ENCODE measurements at regions not wholly inside any gene's neighbourhood (a gene's known extent, or its start where the extent isn't known, plus 50 kb on each side); places are given as distances from the start of the nearest gene placed in this dataset.

DNA sequence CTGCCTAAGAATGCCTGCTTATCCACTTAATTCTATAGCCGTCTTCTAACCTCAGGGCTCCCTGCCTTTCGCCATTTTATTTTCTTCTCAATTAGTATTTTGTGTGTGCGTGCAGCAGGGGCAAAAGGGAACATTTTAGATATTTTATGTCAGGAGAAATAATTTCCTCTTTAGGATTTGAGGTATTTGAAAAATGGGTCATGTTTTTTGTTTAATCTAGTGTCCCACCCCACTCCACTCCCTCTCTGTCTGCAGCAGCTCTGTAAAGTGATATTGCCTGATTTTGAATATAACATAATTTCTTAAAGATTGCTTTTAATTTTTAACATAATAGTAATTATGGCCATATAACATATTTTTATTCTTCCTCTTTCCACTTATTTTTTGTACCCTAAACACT lies 593.2 kb upstream of the DPPA4 start:
- Mint-ChIP-seq H3K4me3 (no peak overlapping the region), H3K27me3 (no peaks in the 10 kb centered on the region), H3K4me1 (ENCODE audit: unreplicated experiment) (peaks cover 4% of the 10 kb centered on the region), H3K36me3 (no peaks in the 10 kb centered on the region), H3K9me3 (no peaks in the 10 kb centered on the region), H3K27ac (no peak overlapping the region)
- DNase-seq (ENCODE audit: extremely low spot score, unreplicated experiment) = no peak
- TF ChIP-seq, protein P1, sequence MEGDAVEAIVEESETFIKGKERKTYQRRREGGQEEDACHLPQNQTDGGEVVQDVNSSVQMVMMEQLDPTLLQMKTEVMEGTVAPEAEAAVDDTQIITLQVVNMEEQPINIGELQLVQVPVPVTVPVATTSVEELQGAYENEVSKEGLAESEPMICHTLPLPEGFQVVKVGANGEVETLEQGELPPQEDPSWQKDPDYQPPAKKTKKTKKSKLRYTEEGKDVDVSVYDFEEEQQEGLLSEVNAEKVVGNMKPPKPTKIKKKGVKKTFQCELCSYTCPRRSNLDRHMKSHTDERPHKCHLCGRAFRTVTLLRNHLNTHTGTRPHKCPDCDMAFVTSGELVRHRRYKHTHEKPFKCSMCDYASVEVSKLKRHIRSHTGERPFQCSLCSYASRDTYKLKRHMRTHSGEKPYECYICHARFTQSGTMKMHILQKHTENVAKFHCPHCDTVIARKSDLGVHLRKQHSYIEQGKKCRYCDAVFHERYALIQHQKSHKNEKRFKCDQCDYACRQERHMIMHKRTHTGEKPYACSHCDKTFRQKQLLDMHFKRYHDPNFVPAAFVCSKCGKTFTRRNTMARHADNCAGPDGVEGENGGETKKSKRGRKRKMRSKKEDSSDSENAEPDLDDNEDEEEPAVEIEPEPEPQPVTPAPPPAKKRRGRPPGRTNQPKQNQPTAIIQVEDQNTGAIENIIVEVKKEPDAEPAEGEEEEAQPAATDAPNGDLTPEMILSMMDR (conservative IDR thresholded peaks at IDR 0.05) = no peak

DNA sequence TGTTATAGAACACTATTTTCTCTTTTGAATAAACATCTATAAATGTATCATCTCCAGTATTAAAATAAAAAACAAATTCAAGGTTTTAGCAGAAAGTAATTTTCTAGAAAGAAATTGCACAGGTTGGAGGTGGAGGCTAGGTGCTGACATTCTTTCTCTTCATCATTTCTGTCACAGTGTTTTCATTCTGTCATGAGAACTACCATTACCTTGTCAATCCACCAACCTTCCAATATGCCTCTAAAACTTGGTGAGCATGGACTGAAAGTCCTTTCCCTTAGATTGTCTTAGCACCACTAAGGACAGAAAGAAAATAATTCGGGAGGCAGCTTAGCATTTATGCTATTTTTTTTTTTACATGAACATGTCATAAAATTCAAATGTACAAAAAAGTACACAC lies 596.2 kb upstream of the DPPA4 start:
- no peak overlapping the region for H3K4me3 Mint-ChIP-seq
- TF ChIP-seq, protein P1 (conservative IDR thresholded peaks at IDR 0.05) = no peak
- H3K36me3 Mint-ChIP-seq = no peaks in the 10 kb centered on the region
- no peaks in the 10 kb centered on the region for H3K27me3 Mint-ChIP-seq
- no peak for DNase-seq (ENCODE audit: extremely low spot score, unreplicated experiment)
- H3K4me1 Mint-ChIP-seq (ENCODE audit: unreplicated experiment) = no peaks in the 10 kb centered on the region
- no peak overlapping the region for H3K27ac Mint-ChIP-seq
- H3K9me3 Mint-ChIP-seq = no peaks in the 10 kb centered on the region

DNA sequence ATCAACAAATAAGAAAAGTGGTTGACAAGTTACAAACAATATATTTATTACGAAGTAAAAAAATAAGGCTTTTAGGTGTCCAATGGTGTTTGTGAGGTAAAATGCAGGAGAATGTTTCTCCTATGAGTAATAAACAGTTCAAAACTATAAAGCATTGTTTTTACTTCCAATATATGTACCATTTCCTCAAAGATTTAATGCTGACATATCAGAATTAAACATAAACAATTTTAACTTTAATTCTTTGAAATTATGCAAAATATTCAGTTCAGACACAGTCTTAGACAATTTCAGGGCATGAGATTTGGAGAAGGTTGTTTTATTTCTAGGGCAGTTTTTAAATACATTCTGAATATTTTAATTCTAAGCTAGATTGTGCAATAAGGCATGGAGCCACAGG lies 602.5 kb upstream of the DPPA4 start:
- Mint-ChIP-seq H3K36me3 (no peaks in the 10 kb centered on the region), H3K27me3 (no peaks in the 10 kb centered on the region), H3K4me3 (no peak overlapping the region), H3K27ac (no peak overlapping the region), H3K9me3 (no peaks in the 10 kb centered on the region), H3K4me1 (ENCODE audit: unreplicated experiment) (no peaks in the 10 kb centered on the region)
- DNase-seq (ENCODE audit: extremely low spot score, unreplicated experiment) = no peak
- TF ChIP-seq, protein P1 (conservative IDR thresholded peaks at IDR 0.05) = no peak

DNA sequence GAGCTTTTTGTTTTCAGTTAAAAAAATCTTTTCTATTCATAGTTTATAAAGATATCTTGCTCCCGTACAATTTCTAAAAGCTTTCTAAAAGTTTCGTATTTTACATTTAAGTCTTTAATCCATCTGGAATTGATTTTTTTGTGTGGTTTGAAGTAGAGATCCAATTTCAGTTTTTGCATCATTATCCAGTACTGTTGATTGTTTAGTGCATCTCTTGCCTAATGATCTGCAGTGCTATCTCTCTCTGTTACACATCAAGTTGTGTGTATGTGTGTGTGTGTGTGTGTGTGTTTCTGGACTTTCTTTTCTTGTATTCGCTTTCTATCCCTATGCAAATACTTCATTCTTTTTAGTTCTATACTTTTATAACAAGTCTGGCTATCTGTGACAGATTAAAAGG lies 605.8 kb upstream of the DPPA4 start:
- no peak for DNase-seq (ENCODE audit: extremely low spot score, unreplicated experiment)
- no peaks in the 10 kb centered on the region for H3K36me3 Mint-ChIP-seq
- H3K27me3 Mint-ChIP-seq = no peaks in the 10 kb centered on the region
- TF ChIP-seq, protein P1 (conservative IDR thresholded peaks at IDR 0.05) = no peak
- H3K27ac Mint-ChIP-seq = no peak overlapping the region
- no peaks in the 10 kb centered on the region for H3K9me3 Mint-ChIP-seq
- H3K4me3 Mint-ChIP-seq = no peak overlapping the region
- H3K4me1 Mint-ChIP-seq (ENCODE audit: unreplicated experiment) = no peaks in the 10 kb centered on the region

DNA sequence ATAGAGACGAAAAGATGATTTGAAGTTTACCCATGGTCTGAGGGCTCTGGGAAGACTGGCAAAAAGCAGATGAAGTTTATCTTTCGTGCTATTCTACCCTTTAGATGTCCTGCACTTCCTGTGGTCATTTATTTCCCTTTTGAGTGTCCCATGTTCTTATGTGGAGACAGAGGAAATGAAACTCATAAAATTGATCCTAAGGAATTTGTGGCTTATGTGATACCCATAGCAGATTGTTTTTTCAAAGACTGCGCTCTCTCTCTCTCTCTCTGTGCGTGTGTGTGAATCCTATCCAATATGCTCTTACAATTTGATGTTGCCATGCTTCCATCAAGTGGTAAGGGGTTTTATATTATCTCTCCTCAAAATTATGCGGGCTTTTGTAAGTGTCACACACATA lies 607.5 kb upstream of the DPPA4 start:
- Mint-ChIP-seq H3K4me1 (ENCODE audit: unreplicated experiment) (no peaks in the 10 kb centered on the region), H3K36me3 (no peaks in the 10 kb centered on the region), H3K9me3 (no peaks in the 10 kb centered on the region), H3K27me3 (no peaks in the 10 kb centered on the region), H3K4me3 (no peak overlapping the region), H3K27ac (no peak overlapping the region)
- DNase-seq (ENCODE audit: extremely low spot score, unreplicated experiment) = no peak
- TF ChIP-seq, protein P1 (conservative IDR thresholded peaks at IDR 0.05) = no peak

DNA sequence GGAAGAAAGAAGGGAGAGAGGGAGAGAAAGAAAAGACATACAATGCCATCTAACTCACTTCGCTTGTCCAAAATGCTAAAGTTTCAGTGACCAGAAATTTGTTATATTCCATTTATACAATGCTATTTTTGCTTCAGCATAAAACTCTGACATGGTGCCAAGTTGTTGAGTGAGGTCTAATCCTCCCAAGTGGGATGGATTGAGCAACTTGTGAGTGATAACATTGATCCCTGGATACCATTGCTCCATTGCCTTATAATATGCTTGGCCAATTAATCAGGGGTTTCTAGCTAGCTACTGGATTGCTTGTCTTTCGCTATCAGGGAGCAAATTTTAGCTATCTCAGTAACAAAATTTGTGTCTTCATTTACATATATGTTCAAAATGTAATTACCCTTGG lies 615.6 kb upstream of the DPPA4 start:
- no peak overlapping the region for H3K27ac Mint-ChIP-seq
- no peak for DNase-seq (ENCODE audit: extremely low spot score, unreplicated experiment)
- TF ChIP-seq, protein P1 (conservative IDR thresholded peaks at IDR 0.05) = no peak
- H3K4me3 Mint-ChIP-seq = no peak overlapping the region
- H3K4me1 Mint-ChIP-seq (ENCODE audit: unreplicated experiment) = no peaks in the 10 kb centered on the region
- H3K9me3 Mint-ChIP-seq = no peaks in the 10 kb centered on the region
- no peaks in the 10 kb centered on the region for H3K36me3 Mint-ChIP-seq
- H3K27me3 Mint-ChIP-seq = no peaks in the 10 kb centered on the region
